WTC11 (cell line): ENCODE measurements at regions not wholly inside any gene's neighbourhood (a gene's known extent, or its start where the extent isn't known, plus 50 kb on each side); places are given as distances from the start of the nearest gene placed in this dataset.

Source experiments
- ETV6 ChIP-seq: sonication (generic); formaldehyde crosslinking; IDR thresholded peaks from 2 replicates; pipeline ENCODE4 v1.8.1; 2022; ENCODE audit warnings: mild to moderate bottlenecking, missing genetic modification reagents
- TF ChIP-seq, protein P1 (sequence below): fragments of 200-600 bp; IDR thresholded peaks from 2 replicates; pipeline ENCODE4 v1.8.0; 2022; ENCODE audit warnings: antibody characterized with exemption

DNA sequence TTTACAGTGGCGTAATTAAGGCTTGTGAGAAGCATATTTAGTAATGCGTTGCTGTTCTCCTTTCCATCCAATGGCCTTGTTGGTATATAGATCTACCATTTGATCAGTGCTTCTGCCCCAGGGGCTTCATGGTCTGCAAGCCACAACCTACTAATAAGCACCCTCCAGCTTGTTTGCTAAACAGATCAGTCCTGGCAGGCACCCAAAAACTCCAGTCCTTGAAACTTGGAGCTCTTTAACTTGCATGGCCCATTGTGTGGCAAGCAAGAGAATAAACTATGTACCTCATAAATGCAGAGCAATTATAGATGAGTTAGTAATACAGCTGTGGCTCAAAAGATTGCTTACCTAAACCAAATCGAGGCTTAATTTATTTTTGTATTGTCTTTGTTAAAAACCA, 158.5 kb downstream of the FTCDNL1 start:
- TF ChIP-seq, protein P1, sequence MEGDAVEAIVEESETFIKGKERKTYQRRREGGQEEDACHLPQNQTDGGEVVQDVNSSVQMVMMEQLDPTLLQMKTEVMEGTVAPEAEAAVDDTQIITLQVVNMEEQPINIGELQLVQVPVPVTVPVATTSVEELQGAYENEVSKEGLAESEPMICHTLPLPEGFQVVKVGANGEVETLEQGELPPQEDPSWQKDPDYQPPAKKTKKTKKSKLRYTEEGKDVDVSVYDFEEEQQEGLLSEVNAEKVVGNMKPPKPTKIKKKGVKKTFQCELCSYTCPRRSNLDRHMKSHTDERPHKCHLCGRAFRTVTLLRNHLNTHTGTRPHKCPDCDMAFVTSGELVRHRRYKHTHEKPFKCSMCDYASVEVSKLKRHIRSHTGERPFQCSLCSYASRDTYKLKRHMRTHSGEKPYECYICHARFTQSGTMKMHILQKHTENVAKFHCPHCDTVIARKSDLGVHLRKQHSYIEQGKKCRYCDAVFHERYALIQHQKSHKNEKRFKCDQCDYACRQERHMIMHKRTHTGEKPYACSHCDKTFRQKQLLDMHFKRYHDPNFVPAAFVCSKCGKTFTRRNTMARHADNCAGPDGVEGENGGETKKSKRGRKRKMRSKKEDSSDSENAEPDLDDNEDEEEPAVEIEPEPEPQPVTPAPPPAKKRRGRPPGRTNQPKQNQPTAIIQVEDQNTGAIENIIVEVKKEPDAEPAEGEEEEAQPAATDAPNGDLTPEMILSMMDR: no peak
- TF ChIP-seq ETV6 (CRISPR knock-in tag): no peak
